B cell (primary cell): ENCODE measurements at regions not wholly inside any gene's neighbourhood (a gene's known extent, or its start where the extent isn't known, plus 50 kb on each side); places are given as distances from the start of the nearest gene placed in this dataset.
"Not testable (repeated sequence)": the region's sequence is repeated elsewhere in the genome, so short reads cannot be mapped to it uniquely, and the experiment has no call there.

Experiments used
- ATAC-seq: fragments of 200-7000 bp; cut with Tn5 transposase; one replicate; pipeline ENCODE4 v1.10.0; 2021; ENCODE audit warnings: low read depth, mild to moderate bottlenecking, moderate number of reproducible peaks, moderate library complexity
- CTCF ChIA-PET: fragments of 350-600 bp; sonication (Branson Sonifier 250); formaldehyde crosslinking; loops from one replicate; lab custom pipeline; 2021; ENCODE audit warnings: antibody characterized with exemption, inconsistent platforms; lab: Charles Lee
- POLR2A ChIA-PET: fragments of 350-600 bp; sonication (Branson Sonifier 250); formaldehyde crosslinking; loops from one replicate; lab custom pipeline; 2021; ENCODE audit warnings: antibody characterized with exemption; lab: Charles Lee
- DNase-seq: peaks from one replicate; pipeline ENCODE4 v3.0.0; 2013
- H2AFZ ChIP-seq: 2 replicates; pipeline ENCODE4 v1.6.1; 2012; ENCODE audit warnings: mild to moderate bottlenecking, low read depth, low read length; ENCODE audit not compliant: insufficient read depth, poor library complexity, severe bottlenecking
- H3K27ac ChIP-seq, 2 donors: 1 replicate in 1 of 2; 2 replicates in 1 of 2; pipeline ENCODE4 v1.5.1; 2012 to 2013; ENCODE audit warnings: low read length in 2 of 2, mild to moderate bottlenecking in 2 of 2, moderate library complexity in 1 of 2
- H3K27me3 ChIP-seq, 4 experiments: fragments of 200-600 bp in 1 of 4; sonication (generic) in 1 of 4; replicated peaks in 1 of 4; 1 replicate in 2 of 4; 2 replicates in 2 of 4; pipeline versions ENCODE4 v1.6.1 to v1.7.0; 2013 to 2016; ENCODE audit warnings: low read length in 3 of 4, mild to moderate bottlenecking in 2 of 4, mixed read lengths in 1 of 4, moderate library complexity in 1 of 4; ENCODE audit not compliant: insufficient read depth in 4 of 4, control insufficient read depth in 3 of 4; ENCODE audit errors: control extremely low read depth in 1 of 4
- H3K36me3 ChIP-seq, 2 experiments: replicated peaks in 1 of 2; 1 replicate in 1 of 2; 2 replicates in 1 of 2; pipeline versions ENCODE4 v1.6.1 to v1.7.1; 2013; ENCODE audit warnings: low read length in 1 of 2; ENCODE audit not compliant: insufficient read depth in 2 of 2, control insufficient read depth in 1 of 2; ENCODE audit errors: control extremely low read depth in 1 of 2, extremely low read depth in 1 of 2
- H3K4me1 ChIP-seq, 2 donors: fragments of 200-600 bp in 1 of 2; sonication (generic) in 1 of 2; 1 replicate in 1 of 2; 2 replicates in 1 of 2; pipeline versions ENCODE4 v1.5.1 to v1.6.1; 2013 to 2017; ENCODE audit warnings: low read length in 2 of 2; ENCODE audit not compliant: control insufficient read depth in 2 of 2, insufficient read depth in 2 of 2
- H3K4me2 ChIP-seq: replicated peaks from 2 replicates; pipeline ENCODE3; 2012; ENCODE audit warnings: mild to moderate bottlenecking, low read depth, low read length; ENCODE audit not compliant: poor library complexity, severe bottlenecking
- H3K4me3 ChIP-seq, 5 experiments: fragments of 200-600 bp in 1 of 5; sonication (generic) in 1 of 5; 1 replicate in 3 of 5; 2 replicates in 2 of 5; pipeline versions ENCODE4 v1.5.1 to v1.7.0; 2011 to 2016; ENCODE audit warnings: low read length in 4 of 5, mild to moderate bottlenecking in 4 of 5, low read depth in 2 of 5, control low read depth in 1 of 5, moderate library complexity in 1 of 5; ENCODE audit not compliant: insufficient read depth in 1 of 5; ENCODE audit errors: control extremely low read depth in 1 of 5, extremely low read depth in 1 of 5
- H3K79me2 ChIP-seq: fragments of 200-600 bp; sonication (generic); one replicate; pipeline ENCODE4 v1.6.0; 2016; ENCODE audit warnings: low read length; ENCODE audit not compliant: control insufficient read depth, insufficient read depth
- H3K9ac ChIP-seq: fragments of 200-600 bp; sonication (generic); 2 replicates; pipeline ENCODE4 v1.6.1; 2017; ENCODE audit warnings: mild to moderate bottlenecking, low read length, moderate library complexity
- H3K9me3 ChIP-seq, 3 donors: one replicate each; pipeline versions ENCODE4 v1.6.1 to v1.7.1; 2013; ENCODE audit warnings: low read length in 2 of 3; ENCODE audit not compliant: control insufficient read depth in 2 of 3, insufficient read depth in 1 of 3; ENCODE audit errors: control extremely low read depth in 1 of 3
- H4K20me1 ChIP-seq: 2 replicates; pipeline ENCODE4 v1.6.0; 2012; ENCODE audit warnings: mild to moderate bottlenecking, low read length; ENCODE audit not compliant: insufficient read depth, control insufficient read depth, poor library complexity, severe bottlenecking
- H3K27ac Mint-ChIP-seq: one replicate; pipeline ENCODE4 v1.8.0; 2021; ENCODE audit warnings: mixed read lengths
- H3K27me3 Mint-ChIP-seq: one replicate; pipeline ENCODE4 v1.8.0; 2021; ENCODE audit warnings: mixed read lengths
- H3K4me1 Mint-ChIP-seq: one replicate; pipeline ENCODE4 v1.8.0; 2021; ENCODE audit warnings: mixed read lengths
- H3K4me3 Mint-ChIP-seq: one replicate; pipeline ENCODE4 v1.8.0; 2021; ENCODE audit warnings: mixed read lengths
- H3K9me3 Mint-ChIP-seq: one replicate; pipeline ENCODE4 v1.8.0; 2022; ENCODE audit warnings: mixed read lengths; ENCODE audit not compliant: insufficient read depth
- EZH2 ChIP-seq: IDR thresholded peaks from 2 replicates; pipeline ENCODE4 v1.6.1; 2012; ENCODE audit warnings: borderline replicate concordance, low read depth, mild to moderate bottlenecking, moderate library complexity, low read length; ENCODE audit not compliant: insufficient read depth, poor library complexity, severe bottlenecking
- WGBS: methylation state at CpG from one replicate; pipeline ENCODE4 v1.1.5; 2013; ENCODE audit warnings: missing lambda C conversion rate; ENCODE audit not compliant: insufficient coverage; 5-methylcytosine and 5-hydroxymethylcytosine counted together
- intact Hi-C: fragments of 100-400 bp; cut with micrococcal nuclease; formaldehyde crosslinking; loops from one replicate; pipeline ENCODE4 v1.10.0; 2022
- TF ChIP-seq, protein P1 (sequence below): fragments of 200-600 bp; IDR thresholded peaks from one replicate; pipeline ENCODE4 v1.8.0; 2022; ENCODE audit warnings: antibody characterized with exemption, mild to moderate bottlenecking

DNA sequence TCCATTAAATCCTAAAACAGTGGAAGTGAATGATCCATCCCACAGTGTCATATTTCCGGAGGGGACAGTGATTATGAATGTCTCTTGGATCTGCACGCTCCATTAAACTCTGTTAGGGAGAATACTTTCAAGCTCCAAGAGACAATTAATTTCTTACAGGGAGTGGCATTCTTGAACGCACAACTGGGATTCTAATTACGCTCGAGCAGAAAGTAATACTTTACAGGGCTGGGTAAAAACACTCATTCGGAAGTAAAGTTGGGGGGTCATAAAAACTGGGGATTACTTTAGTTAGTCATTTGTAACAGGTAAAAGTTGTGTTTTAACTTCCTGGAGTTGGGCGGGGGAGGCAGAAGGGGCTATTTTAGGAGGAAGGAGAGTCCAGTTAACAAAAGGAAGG, 151.8 kb downstream of the ZFP64 start:
- H3K27me3 ChIP-seq = no peaks in the 10 kb centered on the region
- POLR2A ChIA-PET = no interaction called here
- no peaks in the 10 kb centered on the region for H3K79me2 ChIP-seq
- intact Hi-C loops = no loop called here
- Mint-ChIP-seq H3K4me3 (no peak overlapping the region), H3K27ac (no peak overlapping the region), H3K27me3 (no peaks in the 10 kb centered on the region), H3K9me3 (no peaks in the 10 kb centered on the region), H3K4me1 (no peaks in the 10 kb centered on the region)
- H3K4me1 ChIP-seq = no peaks in the 10 kb centered on the region
- H3K9me3 ChIP-seq = no peaks in the 10 kb centered on the region
- no peaks in the 10 kb centered on the region for H4K20me1 ChIP-seq
- CTCF ChIA-PET = no interaction called here
- H3K36me3 ChIP-seq = no peaks in the 10 kb centered on the region
- TF ChIP-seq, protein P1, sequence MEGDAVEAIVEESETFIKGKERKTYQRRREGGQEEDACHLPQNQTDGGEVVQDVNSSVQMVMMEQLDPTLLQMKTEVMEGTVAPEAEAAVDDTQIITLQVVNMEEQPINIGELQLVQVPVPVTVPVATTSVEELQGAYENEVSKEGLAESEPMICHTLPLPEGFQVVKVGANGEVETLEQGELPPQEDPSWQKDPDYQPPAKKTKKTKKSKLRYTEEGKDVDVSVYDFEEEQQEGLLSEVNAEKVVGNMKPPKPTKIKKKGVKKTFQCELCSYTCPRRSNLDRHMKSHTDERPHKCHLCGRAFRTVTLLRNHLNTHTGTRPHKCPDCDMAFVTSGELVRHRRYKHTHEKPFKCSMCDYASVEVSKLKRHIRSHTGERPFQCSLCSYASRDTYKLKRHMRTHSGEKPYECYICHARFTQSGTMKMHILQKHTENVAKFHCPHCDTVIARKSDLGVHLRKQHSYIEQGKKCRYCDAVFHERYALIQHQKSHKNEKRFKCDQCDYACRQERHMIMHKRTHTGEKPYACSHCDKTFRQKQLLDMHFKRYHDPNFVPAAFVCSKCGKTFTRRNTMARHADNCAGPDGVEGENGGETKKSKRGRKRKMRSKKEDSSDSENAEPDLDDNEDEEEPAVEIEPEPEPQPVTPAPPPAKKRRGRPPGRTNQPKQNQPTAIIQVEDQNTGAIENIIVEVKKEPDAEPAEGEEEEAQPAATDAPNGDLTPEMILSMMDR = no peak
- no peak for TF ChIP-seq EZH2
- no peak overlapping the region for H3K4me3 ChIP-seq
- 98% methylated on average over 6 of the region's 7 CpGs for WGBS
- H2AFZ ChIP-seq = no peak overlapping the region
- ATAC-seq = no peak
- DNase-seq = no peak
- H3K27ac ChIP-seq = no peak overlapping the region
- no peak overlapping the region for H3K4me2 ChIP-seq
- H3K9ac ChIP-seq = no peak overlapping the region

DNA sequence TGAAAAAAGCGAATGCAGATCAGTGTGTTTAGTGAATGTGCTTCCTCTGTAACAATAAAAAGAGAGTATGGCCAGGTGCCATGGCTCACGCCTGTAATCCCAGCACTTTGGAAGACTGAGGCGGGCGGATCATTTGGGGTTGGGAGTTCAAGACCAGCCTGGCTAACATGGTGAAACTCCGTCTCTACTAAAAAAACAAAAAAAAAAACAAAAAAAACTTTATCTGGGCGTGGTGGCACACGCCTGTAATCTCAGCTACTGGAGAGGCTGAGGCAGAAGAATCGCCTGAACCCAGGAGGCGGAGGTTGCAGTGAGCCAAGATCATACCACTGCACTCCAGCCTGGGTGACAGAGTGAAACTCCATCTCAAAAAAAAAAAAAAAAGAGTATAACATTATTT, 152.9 kb downstream of the ZFP64 start:
- not testable (repeated sequence) for H3K27ac Mint-ChIP-seq

More for the DNA sequence above, 152.9 kb downstream of the ZFP64 start:
- H2AFZ ChIP-seq, intact Hi-C loops, ATAC-seq, DNase-seq, H4K20me1 ChIP-seq, H3K4me3 ChIP-seq, H3K4me3 Mint-ChIP-seq, H3K27me3 Mint-ChIP-seq, H3K4me1 Mint-ChIP-seq, CTCF ChIA-PET, H3K9me3 Mint-ChIP-seq, POLR2A ChIA-PET, H3K36me3 ChIP-seq, H3K9me3 ChIP-seq, H3K4me2 ChIP-seq, H3K79me2 ChIP-seq, H3K4me1 ChIP-seq, H3K27me3 ChIP-seq, H3K9ac ChIP-seq, H3K27ac ChIP-seq: not testable (repeated sequence)
- WGBS = 80% methylated on average over 1 of the region's 9 CpGs
